HEK293T (cell line): ENCODE measurements at regions not wholly inside any gene's neighbourhood (a gene's known extent, or its start where the extent isn't known, plus 50 kb on each side); places are given as distances from the start of the nearest gene placed in this dataset.
"Not testable (repeated sequence)": the region's sequence is repeated elsewhere in the genome, so short reads cannot be mapped to it uniquely, and the experiment has no call there.

Experiments used
- ARNT ChIP-seq: fragments of 450-650 bp; IDR thresholded peaks from 2 replicates; pipeline ENCODE4 v1.6.1; 2017; ENCODE audit warnings: mild to moderate bottlenecking
- BHLHE40 ChIP-seq: fragments of 450-650 bp; IDR thresholded peaks from 2 replicates; pipeline ENCODE4 v1.6.1; 2016; ENCODE audit warnings: mild to moderate bottlenecking, moderate library complexity, borderline replicate concordance
- ELF4 ChIP-seq: fragments of 450-650 bp; IDR thresholded peaks from 2 replicates; pipeline ENCODE4 v1.6.1; 2017; ENCODE audit warnings: antibody characterized with exemption
- FOXA1 ChIP-seq: fragments of 450-650 bp; IDR thresholded peaks from 2 replicates; pipeline ENCODE4 v1.6.1; 2016; ENCODE audit warnings: mild to moderate bottlenecking
- FOXK2 ChIP-seq: fragments of 450-650 bp; IDR thresholded peaks from 2 replicates; pipeline ENCODE4 v1.6.1; 2016; ENCODE audit warnings: mild to moderate bottlenecking
- HDGF ChIP-seq: fragments of 450-650 bp; IDR thresholded peaks from 2 replicates; pipeline ENCODE4 v1.6.1; 2017; ENCODE audit warnings: antibody characterized with exemption, borderline replicate concordance
- L3MBTL2 ChIP-seq: fragments of 450-650 bp; conservative IDR thresholded peaks from 2 replicates; pipeline ENCODE4 v1.6.1; 2016; ENCODE audit warnings: mild to moderate bottlenecking
- LEF1 ChIP-seq: fragments of 450-650 bp; IDR thresholded peaks from 2 replicates; pipeline ENCODE4 v1.6.1; 2017; ENCODE audit warnings: mild to moderate bottlenecking, borderline replicate concordance
- NFRKB ChIP-seq: fragments of 450-650 bp; IDR thresholded peaks from 2 replicates; pipeline ENCODE4 v1.6.1; 2016; ENCODE audit warnings: mild to moderate bottlenecking, moderate library complexity
- PKNOX1 ChIP-seq: fragments of 450-650 bp; IDR thresholded peaks from 2 replicates; pipeline ENCODE4 v1.6.1; 2016
- SP1 ChIP-seq: fragments of 450-650 bp; IDR thresholded peaks from 2 replicates; pipeline ENCODE4 v1.6.1; 2017
- SUZ12 ChIP-seq: fragments of 450-650 bp; IDR thresholded peaks from 2 replicates; pipeline ENCODE4 v1.6.1; 2016; ENCODE audit warnings: mild to moderate bottlenecking
- TARDBP ChIP-seq: fragments of 450-650 bp; IDR thresholded peaks from 2 replicates; pipeline ENCODE4 v1.6.1; 2016
- ZNF384 ChIP-seq: fragments of 450-650 bp; IDR thresholded peaks from 2 replicates; pipeline ENCODE4 v1.6.1; 2016

- TF ChIP-seq SP1, SUZ12, BHLHE40, FOXK2, ARNT, TARDBP, NFRKB, PKNOX1, ELF4, FOXA1, ZNF384, HDGF, LEF1, L3MBTL2: not testable (repeated sequence)
Measured at GRCh38 chr2:160628020-160628637, 134.5 kb upstream of the RBMS1 start.
